Kidney epithelial cell (primary cell): ENCODE measurements at regions not wholly inside any gene's neighbourhood (a gene's known extent, or its start where the extent isn't known, plus 50 kb on each side); places are given as distances from the start of the nearest gene placed in this dataset.

Source experiments
- DNase-seq: peaks from one replicate; pipeline ENCODE4 v3.0.0-alpha.2; 2010; ENCODE audit warnings: low read depth
- H3K27me3 ChIP-seq: 2 replicates; pipeline ENCODE4 v1.6.0; 2011; ENCODE audit warnings: low read length; ENCODE audit not compliant: control insufficient read depth, insufficient read depth
- H3K36me3 ChIP-seq: 2 replicates; pipeline ENCODE4 v1.5.1; 2011; ENCODE audit warnings: low read length; ENCODE audit not compliant: control insufficient read depth, insufficient read depth
- H3K4me3 ChIP-seq: 2 replicates; pipeline ENCODE4 v1.5.1; 2011; ENCODE audit warnings: low read depth, mild to moderate bottlenecking, control low read depth, low read length
- TF ChIP-seq, protein P1 (sequence below): IDR thresholded peaks from 2 replicates; pipeline ENCODE4 v1.5.1; 2011; ENCODE audit warnings: mild to moderate bottlenecking, moderate library complexity, low read length, control low read depth, inconsistent platforms; ENCODE audit not compliant: insufficient read depth, poor library complexity, severe bottlenecking

DNA sequence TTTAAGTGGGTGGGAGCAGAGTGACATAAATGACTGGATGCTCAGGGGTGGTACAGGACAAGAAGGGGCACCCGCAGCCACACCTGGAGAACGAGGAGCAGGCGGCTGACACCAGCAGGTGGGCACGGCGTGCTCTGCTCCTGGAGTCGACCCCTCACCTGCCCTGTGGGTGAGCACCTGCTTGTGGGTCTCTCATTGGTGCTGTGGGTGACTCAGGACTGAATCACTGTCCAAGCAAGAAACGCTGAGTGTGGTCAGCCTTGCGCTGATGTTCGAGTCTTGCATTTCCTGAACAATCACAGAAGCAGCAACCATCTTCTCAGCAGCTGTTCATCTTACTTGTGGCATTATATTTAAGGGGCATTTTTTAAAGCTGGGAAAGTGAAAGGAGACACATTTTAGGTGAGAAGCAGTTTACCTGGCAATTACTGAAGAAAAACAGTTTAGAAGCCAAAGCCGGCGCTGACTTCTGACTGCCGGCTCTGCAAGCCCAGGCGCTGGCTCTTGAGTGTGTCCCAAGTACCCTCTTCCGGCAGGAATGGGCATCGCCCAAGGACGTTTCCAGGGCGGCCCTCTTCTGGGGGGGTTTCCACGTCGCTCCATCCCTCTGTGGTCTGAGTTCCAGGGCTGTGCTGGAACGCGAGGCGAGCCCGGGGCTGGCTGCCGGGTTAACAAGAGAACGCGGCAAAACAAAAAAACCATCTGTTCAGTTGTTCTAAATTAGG is 145.2 kb upstream of the PFKP start:
- TF ChIP-seq, protein P1, sequence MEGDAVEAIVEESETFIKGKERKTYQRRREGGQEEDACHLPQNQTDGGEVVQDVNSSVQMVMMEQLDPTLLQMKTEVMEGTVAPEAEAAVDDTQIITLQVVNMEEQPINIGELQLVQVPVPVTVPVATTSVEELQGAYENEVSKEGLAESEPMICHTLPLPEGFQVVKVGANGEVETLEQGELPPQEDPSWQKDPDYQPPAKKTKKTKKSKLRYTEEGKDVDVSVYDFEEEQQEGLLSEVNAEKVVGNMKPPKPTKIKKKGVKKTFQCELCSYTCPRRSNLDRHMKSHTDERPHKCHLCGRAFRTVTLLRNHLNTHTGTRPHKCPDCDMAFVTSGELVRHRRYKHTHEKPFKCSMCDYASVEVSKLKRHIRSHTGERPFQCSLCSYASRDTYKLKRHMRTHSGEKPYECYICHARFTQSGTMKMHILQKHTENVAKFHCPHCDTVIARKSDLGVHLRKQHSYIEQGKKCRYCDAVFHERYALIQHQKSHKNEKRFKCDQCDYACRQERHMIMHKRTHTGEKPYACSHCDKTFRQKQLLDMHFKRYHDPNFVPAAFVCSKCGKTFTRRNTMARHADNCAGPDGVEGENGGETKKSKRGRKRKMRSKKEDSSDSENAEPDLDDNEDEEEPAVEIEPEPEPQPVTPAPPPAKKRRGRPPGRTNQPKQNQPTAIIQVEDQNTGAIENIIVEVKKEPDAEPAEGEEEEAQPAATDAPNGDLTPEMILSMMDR = no peak
- no peak overlapping the region for H3K4me3 ChIP-seq
- no peaks in the 10 kb centered on the region for H3K36me3 ChIP-seq
- no peaks in the 10 kb centered on the region for H3K27me3 ChIP-seq
- DNase-seq = peak; percentile 64

DNA sequence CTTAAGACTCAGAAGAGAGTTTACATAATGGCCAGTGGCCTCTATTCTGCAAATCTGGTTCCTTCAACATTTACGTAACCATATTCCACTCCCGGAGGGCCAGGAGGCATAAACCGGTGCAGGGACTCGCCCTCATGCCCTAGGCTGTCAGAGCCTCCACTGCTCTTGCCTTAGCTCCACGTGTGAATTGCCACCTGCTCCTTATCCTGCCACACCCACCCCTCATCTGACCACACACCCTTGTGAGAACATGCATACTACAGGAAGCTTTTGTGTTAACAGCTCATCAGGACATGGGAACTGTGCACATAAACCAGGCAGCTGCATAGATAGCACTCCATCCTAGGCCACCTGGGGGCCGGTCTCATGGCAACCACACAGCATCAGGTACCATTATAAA is 146.7 kb upstream of the PFKP start:
- Histone ChIP-seq H3K27me3 (no peaks in the 10 kb centered on the region), H3K4me3 (no peak overlapping the region), H3K36me3 (no peaks in the 10 kb centered on the region)
- DNase-seq = no peak
- TF ChIP-seq, protein P1 = no peak

DNA sequence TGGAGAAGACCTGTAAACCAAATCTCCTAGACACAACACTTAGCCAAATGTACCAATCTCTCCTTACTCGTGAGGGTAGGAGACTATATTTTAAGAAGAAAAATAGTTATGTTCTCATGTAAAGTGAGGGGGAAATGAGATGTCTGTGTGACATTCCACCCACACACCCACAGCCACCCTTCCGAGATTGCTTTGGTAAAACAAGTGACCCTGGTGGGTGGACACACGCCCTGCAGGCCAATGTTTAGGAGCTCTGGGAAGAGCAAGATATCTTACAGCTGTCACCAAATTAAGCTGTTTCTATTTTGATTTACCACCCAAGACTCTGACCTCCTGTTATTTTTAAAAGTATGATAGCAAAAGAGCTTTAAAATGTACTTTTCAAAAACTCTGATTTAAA is 147.2 kb upstream of the PFKP start:
- no peak overlapping the region for H3K4me3 ChIP-seq

DNA sequence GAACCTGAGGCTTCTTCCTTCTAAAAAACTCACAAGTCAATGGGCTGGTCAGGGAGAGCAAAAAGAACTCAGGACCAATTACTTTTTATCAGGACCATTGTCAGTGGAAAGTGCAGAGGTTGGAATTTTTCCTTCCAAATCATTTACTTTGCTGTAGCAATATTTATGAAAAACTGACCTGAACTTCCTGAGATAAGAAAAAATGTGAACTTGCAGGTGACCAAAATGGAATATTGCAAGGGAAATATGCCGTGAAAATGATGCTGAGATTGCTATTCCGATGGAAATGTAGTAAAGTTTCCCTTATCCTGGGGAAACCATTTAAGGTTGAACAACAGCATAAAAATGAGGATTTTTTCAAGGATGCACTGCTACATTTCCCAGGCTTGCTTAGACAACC is 148.3 kb upstream of the PFKP start:
- DNase-seq = no peak
- Histone ChIP-seq H3K4me3 (no peak overlapping the region), H3K27me3 (no peaks in the 10 kb centered on the region), H3K36me3 (no peaks in the 10 kb centered on the region)
- TF ChIP-seq, protein P1 = no peak

More for the DNA sequence above, 147.2 kb upstream of the PFKP start:
- TF ChIP-seq, protein P1 = no peak
- Histone ChIP-seq H3K36me3 (no peaks in the 10 kb centered on the region), H3K27me3 (no peaks in the 10 kb centered on the region)
- DNase-seq = no peak

DNA sequence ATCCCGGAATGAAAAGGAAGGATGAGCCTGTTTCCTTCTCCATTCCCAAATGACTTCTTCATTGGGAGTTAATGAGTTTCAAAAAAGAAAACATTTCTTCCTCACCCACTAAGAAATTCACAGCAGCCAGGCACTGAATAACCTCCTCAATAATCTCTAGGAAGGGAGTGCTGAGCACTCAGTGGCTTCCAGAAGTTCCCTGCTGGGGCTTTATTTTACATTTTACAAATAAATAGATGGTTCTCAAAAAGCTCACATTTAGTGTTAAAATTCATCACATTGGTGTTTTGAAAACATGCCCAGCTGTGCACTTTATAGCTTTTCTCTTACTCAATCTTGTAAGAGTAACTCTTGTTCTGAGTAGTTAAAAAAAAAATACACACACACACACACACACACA is 148.9 kb upstream of the PFKP start:
- DNase-seq = no peak
- H3K27me3 ChIP-seq = no peaks in the 10 kb centered on the region
- TF ChIP-seq, protein P1 = no peak
- no peak overlapping the region for H3K4me3 ChIP-seq
- no peaks in the 10 kb centered on the region for H3K36me3 ChIP-seq

DNA sequence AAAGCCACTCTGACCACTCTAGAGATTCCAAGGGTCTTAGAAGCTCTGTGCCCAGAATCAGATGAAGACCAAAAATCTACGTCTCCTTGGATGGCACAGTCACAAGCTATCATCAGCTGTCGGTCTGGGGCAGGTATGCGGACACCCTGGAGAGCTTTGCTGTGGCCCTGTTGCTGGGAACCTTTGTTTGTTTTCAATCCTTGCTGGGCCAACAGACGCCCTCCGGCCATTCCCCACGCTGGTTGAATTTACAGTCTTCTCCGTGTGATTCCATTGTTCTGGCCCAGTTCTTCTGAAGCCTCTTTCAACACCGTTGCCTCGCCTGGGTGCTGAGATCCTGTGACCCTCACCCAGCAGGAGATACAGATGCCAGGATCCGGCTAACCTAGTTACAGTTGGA is 149.4 kb upstream of the PFKP start:
- Histone ChIP-seq H3K36me3 (no peaks in the 10 kb centered on the region), H3K27me3 (no peaks in the 10 kb centered on the region), H3K4me3 (no peak overlapping the region)
- DNase-seq = no peak
- TF ChIP-seq, protein P1 = no peak
